ENCODE measurements at regions not wholly inside any gene's neighbourhood (a gene's known extent, or its start where the extent isn't known, plus 50 kb on each side); places are given as distances from the start of the nearest gene placed in this dataset.

GRCh38 chr12:59452746-59453145 lies 143.1 kb upstream of the SLC16A7 start:
- no TSS peak for BruUV-seq (replicated peaks)
- POLR2A ChIA-PET (ENCODE audit: unreplicated experiment) = no interaction called here
- Histone ChIP-seq H4K91ac (ENCODE audit: insufficient read depth, low read depth, low read length) (no peak overlapping the region; the same call in 1 of the 2 replicates), H4K20me1 (ENCODE audit: insufficient read depth, low read length) (no peaks in the 10 kb centered on the region), H3K4me1 (ENCODE audit: control insufficient read depth, insufficient read depth, low read length) (peaks cover 4% of the 10 kb centered on the region; the same call in 1 of the 2 replicates), H2AK5ac (ENCODE audit: low read depth, low read length) (no peak overlapping the region), H3K14ac (replicated peaks; ENCODE audit: low read depth, low read length) (0 out of 2 replicates have a peak overlapping the region, but pooled peaks have one; percentile 22), H3K23ac (ENCODE audit: low read depth, low read length) (no peak overlapping the region), H2AFZ (replicated peaks; ENCODE audit: low read length, poor library complexity) (no peak overlapping the region), H3K4me3 (ENCODE audit: insufficient read depth, low read depth, low read length) (no peak overlapping the region), H3K27me3 (ENCODE audit: control insufficient read depth, insufficient read depth, low read length) (no peaks in the 10 kb centered on the region), H3K79me1 (ENCODE audit: low read depth in 1 of 2, low read length in 2 of 2) (no peaks in the 10 kb centered on the region), H2BK15ac (ENCODE audit: low read depth, low read length) (0 out of 3 replicates have a peak overlapping the region, but pooled peaks have one; percentile 14), H3K4ac (ENCODE audit: low read depth, low read length) (peak overlapping the region; percentile 12; the same call in 1 of the 2 replicates), H3K9me1 (ENCODE audit: insufficient read depth, low read length) (peaks cover 2% of the 10 kb centered on the region), H3K18ac (ENCODE audit: low read depth, low read length) (no peak overlapping the region; the same call in 1 of the 2 replicates), H2BK120ac (ENCODE audit: low read depth, low read length) (peak overlapping the region; percentile 68), H3K9ac (ENCODE audit: low read depth, low read length) (no peak overlapping the region), H2BK5ac (ENCODE audit: low read depth, low read length, poor library complexity, severe bottlenecking) (peak overlapping the region; percentile 50), H2BK20ac (ENCODE audit: low read depth, low read length) (peak overlapping the region; percentile 69), H3K56ac (ENCODE audit: extremely low read depth, insufficient read depth, low read length) (no peak overlapping the region), H3K4me2 (ENCODE audit: low read depth, low read length) (peak overlapping the region; percentile 43), H4K8ac (ENCODE audit: low read depth in 2 of 2, low read length in 2 of 2) (no peak overlapping the region; a peak in 1 of 4 replicates), H2AK9ac (replicated peaks; ENCODE audit: low read depth, low read length, poor library complexity) (no peak overlapping the region), H3K36me3 (ENCODE audit: control insufficient read depth, insufficient read depth, low read length) (no peaks in the 10 kb centered on the region), H4K5ac (ENCODE audit: low read depth, low read length) (no peak overlapping the region), H3K9me3 (ENCODE audit: control insufficient read depth, insufficient read depth, low read length) (no peaks in the 10 kb centered on the region), H3K27ac (ENCODE audit: insufficient read depth, low read length) (no peak overlapping the region)
- CTCF ChIA-PET = interaction anchor here (0.8 kb wide), 1 partner anchor 38 kb away, joined by 4 read pairs; no protein-coding TSS in a partner anchor
- ATAC-seq (ENCODE audit: low read depth) (peak; percentile 59), DNase-seq (peak; percentile 26)
- in situ Hi-C loops (cut with MboI; ENCODE audit: low sequenced_read_pairs) = no loop called here
- intact Hi-C loops (cut with micrococcal nuclease) = loop anchor here (5.0 kb wide), 1 partner anchor 145 kb away; the partner anchor contains the start of gene SLC16A7
- dilution Hi-C loops (cut with HindIII; ENCODE audit: low sequenced_read_pairs, unreplicated experiment) = no loop called here
- no CpG with 5 or more reads among the region's 2 CpGs for WGBS, 2 experiments (ENCODE audit: extremely low coverage in 2 of 2, insufficient read length in 1 of 2)
- no peak for TF ChIP-seq MXI1 (IDR thresholded peaks at IDR 0.05; ENCODE audit: borderline replicate concordance, low read depth, low read length)
- TF ChIP-seq RCOR1 (IDR thresholded peaks at IDR 0.05; ENCODE audit: insufficient replicate concordance, low read length) = no peak
- no peak for TF ChIP-seq MAZ (IDR thresholded peaks at IDR 0.05; ENCODE audit: borderline replicate concordance, low read depth, low read length)
- TF ChIP-seq, protein P1, sequence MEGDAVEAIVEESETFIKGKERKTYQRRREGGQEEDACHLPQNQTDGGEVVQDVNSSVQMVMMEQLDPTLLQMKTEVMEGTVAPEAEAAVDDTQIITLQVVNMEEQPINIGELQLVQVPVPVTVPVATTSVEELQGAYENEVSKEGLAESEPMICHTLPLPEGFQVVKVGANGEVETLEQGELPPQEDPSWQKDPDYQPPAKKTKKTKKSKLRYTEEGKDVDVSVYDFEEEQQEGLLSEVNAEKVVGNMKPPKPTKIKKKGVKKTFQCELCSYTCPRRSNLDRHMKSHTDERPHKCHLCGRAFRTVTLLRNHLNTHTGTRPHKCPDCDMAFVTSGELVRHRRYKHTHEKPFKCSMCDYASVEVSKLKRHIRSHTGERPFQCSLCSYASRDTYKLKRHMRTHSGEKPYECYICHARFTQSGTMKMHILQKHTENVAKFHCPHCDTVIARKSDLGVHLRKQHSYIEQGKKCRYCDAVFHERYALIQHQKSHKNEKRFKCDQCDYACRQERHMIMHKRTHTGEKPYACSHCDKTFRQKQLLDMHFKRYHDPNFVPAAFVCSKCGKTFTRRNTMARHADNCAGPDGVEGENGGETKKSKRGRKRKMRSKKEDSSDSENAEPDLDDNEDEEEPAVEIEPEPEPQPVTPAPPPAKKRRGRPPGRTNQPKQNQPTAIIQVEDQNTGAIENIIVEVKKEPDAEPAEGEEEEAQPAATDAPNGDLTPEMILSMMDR (conservative IDR thresholded peaks at IDR 0.05; ENCODE audit: low read depth, low read length) = no peak
- no peak for TF ChIP-seq FOS (IDR thresholded peaks at IDR 0.05; ENCODE audit: low read depth, low read length)
- TF ChIP-seq SMC3 (IDR thresholded peaks at IDR 0.05; ENCODE audit: low read depth, low read length) = no peak
- TF ChIP-seq NFE2L2 (IDR thresholded peaks at IDR 0.05; ENCODE audit: low read depth, low read length) = no peak
- no peak for TF ChIP-seq MAFK (IDR thresholded peaks at IDR 0.05; ENCODE audit: low read depth, low read length)
- no peak for TF ChIP-seq CHD1 (IDR thresholded peaks at IDR 0.05; ENCODE audit: low read depth, low read length)
- no peak for TF ChIP-seq CEBPB (IDR thresholded peaks at IDR 0.05; ENCODE audit: low read depth, low read length)
- TF ChIP-seq POLR2A (IDR thresholded peaks at IDR 0.05; ENCODE audit: low read depth, low read length) = no peak
- TF ChIP-seq BHLHE40 (IDR thresholded peaks at IDR 0.05; ENCODE audit: low read depth, low read length) = no peak
- TF ChIP-seq, protein P2, sequence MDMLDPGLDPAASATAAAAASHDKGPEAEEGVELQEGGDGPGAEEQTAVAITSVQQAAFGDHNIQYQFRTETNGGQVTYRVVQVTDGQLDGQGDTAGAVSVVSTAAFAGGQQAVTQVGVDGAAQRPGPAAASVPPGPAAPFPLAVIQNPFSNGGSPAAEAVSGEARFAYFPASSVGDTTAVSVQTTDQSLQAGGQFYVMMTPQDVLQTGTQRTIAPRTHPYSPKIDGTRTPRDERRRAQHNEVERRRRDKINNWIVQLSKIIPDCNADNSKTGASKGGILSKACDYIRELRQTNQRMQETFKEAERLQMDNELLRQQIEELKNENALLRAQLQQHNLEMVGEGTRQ (IDR thresholded peaks at IDR 0.05; ENCODE audit: low read depth, low read length) = no peak

Data from IMR-90 (cell line).